ENCODE measurements at regions not wholly inside any gene's neighbourhood (a gene's known extent, or its start where the extent isn't known, plus 50 kb on each side); places are given as distances from the start of the nearest gene placed in this dataset.

DNA sequence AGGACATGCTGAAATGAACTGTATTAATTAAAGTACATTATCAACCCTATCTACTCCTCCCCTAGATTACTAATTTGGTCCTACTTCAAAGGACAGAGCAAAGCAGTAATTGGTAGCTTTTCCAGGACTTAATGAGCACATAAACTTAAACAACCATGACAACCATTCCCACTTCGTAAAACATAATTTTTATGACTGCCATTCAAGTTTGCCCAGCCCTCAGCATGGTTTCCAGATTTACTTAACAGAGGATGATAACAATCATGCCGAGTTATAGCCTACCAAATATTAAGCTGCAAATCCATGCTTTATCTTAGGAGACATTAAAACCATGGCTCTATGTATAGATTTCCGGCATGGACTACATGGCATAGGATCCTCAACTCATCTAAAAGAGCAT is 401.1 kb upstream of the CHAC2 start:
- TF ChIP-seq, protein P1, sequence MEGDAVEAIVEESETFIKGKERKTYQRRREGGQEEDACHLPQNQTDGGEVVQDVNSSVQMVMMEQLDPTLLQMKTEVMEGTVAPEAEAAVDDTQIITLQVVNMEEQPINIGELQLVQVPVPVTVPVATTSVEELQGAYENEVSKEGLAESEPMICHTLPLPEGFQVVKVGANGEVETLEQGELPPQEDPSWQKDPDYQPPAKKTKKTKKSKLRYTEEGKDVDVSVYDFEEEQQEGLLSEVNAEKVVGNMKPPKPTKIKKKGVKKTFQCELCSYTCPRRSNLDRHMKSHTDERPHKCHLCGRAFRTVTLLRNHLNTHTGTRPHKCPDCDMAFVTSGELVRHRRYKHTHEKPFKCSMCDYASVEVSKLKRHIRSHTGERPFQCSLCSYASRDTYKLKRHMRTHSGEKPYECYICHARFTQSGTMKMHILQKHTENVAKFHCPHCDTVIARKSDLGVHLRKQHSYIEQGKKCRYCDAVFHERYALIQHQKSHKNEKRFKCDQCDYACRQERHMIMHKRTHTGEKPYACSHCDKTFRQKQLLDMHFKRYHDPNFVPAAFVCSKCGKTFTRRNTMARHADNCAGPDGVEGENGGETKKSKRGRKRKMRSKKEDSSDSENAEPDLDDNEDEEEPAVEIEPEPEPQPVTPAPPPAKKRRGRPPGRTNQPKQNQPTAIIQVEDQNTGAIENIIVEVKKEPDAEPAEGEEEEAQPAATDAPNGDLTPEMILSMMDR (IDR thresholded peaks at IDR 0.05): no peak
- TF ChIP-seq POLR2A (IDR thresholded peaks at IDR 0.05): no peak

All from transverse colon (tissue), 3 donors.